K562 (cell line): ENCODE measurements at regions not wholly inside any gene's neighbourhood (a gene's known extent, or its start where the extent isn't known, plus 50 kb on each side); places are given as distances from the start of the nearest gene placed in this dataset.

Experiments
- ATAC-seq: fragments of 200-7000 bp; cut with Tn5 transposase; 3 replicates; pipeline ENCODE4 v1.9.1; 2020; ENCODE audit warnings: moderate library complexity
- BruUV-seq: library from RNA; stranded (reverse); fragments of 400-500 nt; replicated peaks from 2 replicates; lab custom pipeline; 2021; lab: Mats Ljungman, UMichigan
- CTCF ChIA-PET: fragments of 300-600 bp; formaldehyde crosslinking; extraction: SDS; loops from one replicate; lab custom pipeline; 2021; ENCODE audit warnings: low intra/inter-chr PET ratio; lab: Yijun Ruan, JAX
- POLR2A ChIA-PET: fragments of 300-600, 350-650 bp; sonication (Branson Sonifier 250); formaldehyde crosslinking; extraction: SDS; loops from one replicate; lab custom pipeline; 2021; ENCODE audit warnings: antibody characterized with exemption, inconsistent platforms; lab: Yijun Ruan, JAX
- DNase-seq, 4 experiments: peaks; one replicate each; pipeline versions ENCODE4 v3.0.0 to v3.0.0-alpha.2; 2011 to 2018; ENCODE audit warnings: low spot score in 3 of 4, mixed read lengths in 3 of 4; ENCODE audit errors: extremely low read depth in 1 of 4
- FAIRE-seq: peaks from 2 replicates; lab custom pipeline; 2011; peaks lifted over from hg19 to GRCh38; lab: Jason Lieb, UNC
- H2AFZ ChIP-seq: 2 replicates; pipeline ENCODE4 v1.6.0; 2011; ENCODE audit warnings: low read depth, low read length, control low read depth, inconsistent platforms
- H3K27ac ChIP-seq: fragments of 200-600 bp; 3 replicates; pipeline ENCODE4 v1.8.0; 2011; ENCODE audit warnings: low read depth, mild to moderate bottlenecking, control low read depth, inconsistent platforms, low read length, moderate library complexity, mixed read lengths; ENCODE audit errors: extremely low read depth
- H3K27me3 ChIP-seq, 2 experiments: fragments of 300-600 bp in 1 of 2; 2 replicates in 1 of 2; 3 replicates in 1 of 2; pipeline versions ENCODE4 v1.6.0 to v1.8.0; 2011; ENCODE audit warnings: inconsistent platforms in 2 of 2, low read length in 2 of 2, mild to moderate bottlenecking in 1 of 2, mixed read lengths in 1 of 2, moderate library complexity in 1 of 2; ENCODE audit not compliant: control insufficient read depth in 2 of 2, insufficient read depth in 2 of 2
- H3K36me3 ChIP-seq: fragments of 300-600 bp; 3 replicates; pipeline ENCODE4 v1.8.0; 2011; ENCODE audit warnings: mild to moderate bottlenecking, low read length, inconsistent platforms; ENCODE audit not compliant: control insufficient read depth, insufficient read depth
- H3K4me1 ChIP-seq, 2 experiments: fragments of 200-600 bp in 1 of 2; replicated peaks in 1 of 2; 2 replicates in 1 of 2; 3 replicates in 1 of 2; pipeline versions ENCODE4 v1.5.1 to v1.8.0; 2011; ENCODE audit warnings: inconsistent platforms in 2 of 2, low read length in 2 of 2, mild to moderate bottlenecking in 1 of 2, mixed read lengths in 1 of 2, moderate library complexity in 1 of 2; ENCODE audit not compliant: control insufficient read depth in 2 of 2, insufficient read depth in 2 of 2
- H3K4me2 ChIP-seq: 2 replicates; pipeline ENCODE4 v1.6.1; 2011; ENCODE audit warnings: low read length, control low read depth, inconsistent platforms, mixed read lengths; ENCODE audit not compliant: insufficient read depth
- H3K4me3 ChIP-seq: fragments of 200-600 bp; sonication (generic), shearing (Covaris generic); 2 replicates; pipeline ENCODE4 v1.5.1; 2016; ENCODE audit warnings: control low read depth, inconsistent platforms
- H3K79me2 ChIP-seq: fragments of 200-600 bp; 3 replicates; pipeline ENCODE4 v1.8.0; 2011; ENCODE audit warnings: low read length, inconsistent platforms; ENCODE audit not compliant: control insufficient read depth, insufficient read depth
- H3K9ac ChIP-seq, 2 experiments: 2 replicates each; pipeline versions ENCODE4 v1.6.0 to v1.6.1; 2011; ENCODE audit warnings: low read depth in 2 of 2, low read length in 2 of 2, control low read depth in 1 of 2, inconsistent platforms in 1 of 2, mild to moderate bottlenecking in 1 of 2, mixed read lengths in 1 of 2; ENCODE audit not compliant: insufficient read depth in 1 of 2
- H3K9me1 ChIP-seq: one replicate; pipeline ENCODE4 v1.6.0; 2011; ENCODE audit warnings: inconsistent platforms, mild to moderate bottlenecking, low read length, moderate library complexity; ENCODE audit not compliant: control insufficient read depth, insufficient read depth
- H3K9me3 ChIP-seq: replicated peaks from 2 replicates; pipeline ENCODE4 v1.5.1; 2011; ENCODE audit warnings: low read depth, low read length, inconsistent platforms; ENCODE audit not compliant: control insufficient read depth, insufficient read depth
- H4K20me1 ChIP-seq: replicated peaks from 2 replicates; pipeline ENCODE4 v1.6.1; 2011; ENCODE audit warnings: low read length, inconsistent platforms, mixed read lengths; ENCODE audit not compliant: control insufficient read depth, insufficient read depth
- HLTF ChIP-seq: fragments of 450-650 bp; IDR thresholded peaks from 2 replicates; pipeline ENCODE4 v1.6.1; 2016
- TOE1 ChIP-seq, 2 experiments: fragments of 450-650 bp in 1 of 2; sonication (generic) in 1 of 2; formaldehyde crosslinking in 1 of 2; IDR thresholded peaks; 2 replicates each; pipeline versions ENCODE4 v1.7.1 to v1.8.0; 2016 to 2022; ENCODE audit warnings: borderline replicate concordance in 2 of 2, mild to moderate bottlenecking in 2 of 2, antibody characterized with exemption in 1 of 2, inconsistent platforms in 1 of 2, low read depth in 1 of 2, missing genetic modification reagents in 1 of 2, moderate library complexity in 1 of 2
- ZKSCAN8 ChIP-seq: fragments of 200-800 bp; sonication (Bioruptor generic); IDR thresholded peaks from 2 replicates; pipeline ENCODE4 v1.6.1; 2016; ENCODE audit warnings: missing genetic modification characterization, missing compliant biosample characterization
- WGBS: fragments of 100-300 bp; shearing (Covaris generic); methylation state at CpG from one replicate; pipeline ENCODE4 v1.1.6; 2016; ENCODE audit warnings: low coverage, mixed read lengths; ENCODE audit not compliant: insufficient coverage; ENCODE audit errors: missing lambda C conversion rate; 5-methylcytosine and 5-hydroxymethylcytosine counted together
- in situ Hi-C: fragments of 300-500 bp; cut with MboI; formaldehyde crosslinking; loops from 4 replicates; pipeline ENCODE4 v1.15.0; 2018; ENCODE audit warnings: inconsistent platforms, mixed read lengths
- intact Hi-C: fragments of 100-400 bp; cut with micrococcal nuclease; formaldehyde crosslinking; loops from 2 replicates; pipeline ENCODE4 v1.14.2; 2022
- TF ChIP-seq, protein P1 (sequence below): fragments of 250-450 bp; sonication (Bioruptor Pico); IDR thresholded peaks from 2 replicates; pipeline ENCODE4 v1.4.0; 2020; ENCODE audit warnings: mild to moderate bottlenecking, moderate library complexity
- TF ChIP-seq, protein P2 (sequence below): fragments of 450-650 bp; formaldehyde crosslinking; IDR thresholded peaks from 2 replicates; pipeline ENCODE4 v1.4.0; 2020; ENCODE audit warnings: mild to moderate bottlenecking, mixed read lengths
- TF ChIP-seq, protein P3 (sequence below), 2 experiments: fragments of 450-650 bp; formaldehyde crosslinking in 1 of 2; IDR thresholded peaks; 2 replicates each; pipeline versions ENCODE4 v1.4.0 to v1.6.1; 2014 to 2020; ENCODE audit warnings: mild to moderate bottlenecking in 2 of 2, borderline replicate concordance in 1 of 2, low read depth in 1 of 2

DNA sequence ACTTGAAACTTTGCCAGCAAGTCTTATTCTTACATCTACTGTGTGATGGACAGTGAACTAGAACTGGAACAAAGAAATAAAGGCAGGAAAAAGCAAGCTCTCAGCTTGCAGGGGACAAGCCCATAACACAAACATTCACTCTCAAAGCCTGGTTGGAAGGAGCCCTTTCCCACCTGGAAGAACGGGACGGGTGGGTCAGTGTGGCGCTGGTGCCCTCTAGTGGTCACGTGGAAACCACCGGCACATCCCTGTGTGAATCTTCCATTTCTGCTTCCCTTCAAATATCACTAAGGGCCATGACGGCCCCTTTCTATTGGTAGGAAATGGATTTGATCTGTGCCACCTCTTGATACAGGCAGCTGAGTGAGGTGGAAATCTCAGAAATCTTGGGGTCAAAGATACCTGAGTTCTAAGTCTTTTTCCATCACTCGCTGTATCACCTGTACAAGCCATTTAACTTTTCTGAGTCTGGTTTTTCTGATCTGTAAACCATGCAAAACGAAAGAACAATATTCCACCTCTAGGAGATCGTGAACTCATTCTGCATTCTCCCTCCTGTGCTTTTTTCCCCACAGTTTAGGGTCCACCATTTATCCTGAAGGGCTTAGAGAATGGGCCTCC, 211.6 kb downstream of the MSX2 start:
- H3K4me3 ChIP-seq = no peak overlapping the region
- DNase-seq (peak; percentile 53 to 68 (median 64)), ATAC-seq (peak; percentile 90), FAIRE-seq (peak; percentile 87)
- no peak overlapping the region for H3K9ac ChIP-seq
- ChIA-PET POLR2A (no interaction called here), CTCF (interaction anchor here (0.5 to 2.0 kb wide), 4 partner anchors 15 to 1642 kb away, joined by 3 to 15 read pairs (median 3); no protein-coding TSS in a partner anchor)
- no peaks in the 10 kb centered on the region for H3K4me1 ChIP-seq
- H3K79me2 ChIP-seq = no peaks in the 10 kb centered on the region
- H3K4me2 ChIP-seq = no peak overlapping the region
- no TSS peak for BruUV-seq
- no peaks in the 10 kb centered on the region for H4K20me1 ChIP-seq
- H3K9me1 ChIP-seq = no peaks in the 10 kb centered on the region
- no peak overlapping the region for H2AFZ ChIP-seq
- in situ Hi-C loops (no loop called here), intact Hi-C loops (loop anchor here (2.0 to 10.0 kb wide), 3 partner anchors 25 to 515 kb away; no protein-coding TSS in a partner anchor)
- no peak overlapping the region for H3K27ac ChIP-seq
- WGBS = 0% methylated on average over 9 of the region's 9 CpGs
- H3K36me3 ChIP-seq = no peaks in the 10 kb centered on the region
- H3K27me3 ChIP-seq = peaks cover 0 to 12% of the 10 kb centered on the region in 2 experiments; a peak in 2 of 5 replicates
- H3K9me3 ChIP-seq = no peaks in the 10 kb centered on the region
- TF ChIP-seq, protein P1, sequence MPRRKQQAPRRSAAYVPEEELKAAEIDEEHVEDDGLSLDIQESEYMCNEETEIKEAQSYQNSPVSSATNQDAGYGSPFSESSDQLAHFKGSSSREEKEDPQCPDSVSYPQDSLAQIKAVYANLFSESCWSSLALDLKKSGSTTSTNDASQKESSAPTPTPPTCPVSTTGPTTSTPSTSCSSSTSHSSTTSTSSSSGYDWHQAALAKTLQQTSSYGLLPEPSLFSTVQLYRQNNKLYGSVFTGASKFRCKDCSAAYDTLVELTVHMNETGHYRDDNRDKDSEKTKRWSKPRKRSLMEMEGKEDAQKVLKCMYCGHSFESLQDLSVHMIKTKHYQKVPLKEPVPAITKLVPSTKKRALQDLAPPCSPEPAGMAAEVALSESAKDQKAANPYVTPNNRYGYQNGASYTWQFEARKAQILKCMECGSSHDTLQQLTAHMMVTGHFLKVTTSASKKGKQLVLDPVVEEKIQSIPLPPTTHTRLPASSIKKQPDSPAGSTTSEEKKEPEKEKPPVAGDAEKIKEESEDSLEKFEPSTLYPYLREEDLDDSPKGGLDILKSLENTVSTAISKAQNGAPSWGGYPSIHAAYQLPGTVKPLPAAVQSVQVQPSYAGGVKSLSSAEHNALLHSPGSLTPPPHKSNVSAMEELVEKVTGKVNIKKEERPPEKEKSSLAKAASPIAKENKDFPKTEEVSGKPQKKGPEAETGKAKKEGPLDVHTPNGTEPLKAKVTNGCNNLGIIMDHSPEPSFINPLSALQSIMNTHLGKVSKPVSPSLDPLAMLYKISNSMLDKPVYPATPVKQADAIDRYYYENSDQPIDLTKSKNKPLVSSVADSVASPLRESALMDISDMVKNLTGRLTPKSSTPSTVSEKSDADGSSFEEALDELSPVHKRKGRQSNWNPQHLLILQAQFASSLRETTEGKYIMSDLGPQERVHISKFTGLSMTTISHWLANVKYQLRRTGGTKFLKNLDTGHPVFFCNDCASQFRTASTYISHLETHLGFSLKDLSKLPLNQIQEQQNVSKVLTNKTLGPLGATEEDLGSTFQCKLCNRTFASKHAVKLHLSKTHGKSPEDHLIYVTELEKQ (CRISPR knock-in tag) = no peak
- TF ChIP-seq, protein P2, sequence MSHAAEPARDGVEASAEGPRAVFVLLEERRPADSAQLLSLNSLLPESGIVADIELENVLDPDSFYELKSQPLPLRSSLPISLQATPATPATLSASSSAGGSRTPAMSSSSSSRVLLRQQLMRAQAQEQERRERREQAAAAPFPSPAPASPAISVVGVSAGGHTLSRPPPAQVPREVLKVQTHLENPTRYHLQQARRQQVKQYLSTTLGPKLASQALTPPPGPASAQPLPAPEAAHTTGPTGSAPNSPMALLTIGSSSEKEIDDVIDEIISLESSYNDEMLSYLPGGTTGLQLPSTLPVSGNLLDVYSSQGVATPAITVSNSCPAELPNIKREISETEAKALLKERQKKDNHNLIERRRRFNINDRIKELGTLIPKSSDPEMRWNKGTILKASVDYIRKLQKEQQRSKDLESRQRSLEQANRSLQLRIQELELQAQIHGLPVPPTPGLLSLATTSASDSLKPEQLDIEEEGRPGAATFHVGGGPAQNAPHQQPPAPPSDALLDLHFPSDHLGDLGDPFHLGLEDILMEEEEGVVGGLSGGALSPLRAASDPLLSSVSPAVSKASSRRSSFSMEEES (CRISPR knock-in tag) = peak; percentile 45; the same call in 1 of the 2 replicates
- TF ChIP-seq HLTF = no peak
- TF ChIP-seq TOE1 (IDR thresholded peaks at IDR 0.05; ENCODE audit: borderline replicate concordance) = 0 out of 2 replicates have a peak, but pooled peaks have one; percentile 38
- no peak for TF ChIP-seq TOE1 (CRISPR knock-in tag; IDR thresholded peaks at IDR 0.05; ENCODE audit: borderline replicate concordance, low read depth)
- TF ChIP-seq, protein P3, sequence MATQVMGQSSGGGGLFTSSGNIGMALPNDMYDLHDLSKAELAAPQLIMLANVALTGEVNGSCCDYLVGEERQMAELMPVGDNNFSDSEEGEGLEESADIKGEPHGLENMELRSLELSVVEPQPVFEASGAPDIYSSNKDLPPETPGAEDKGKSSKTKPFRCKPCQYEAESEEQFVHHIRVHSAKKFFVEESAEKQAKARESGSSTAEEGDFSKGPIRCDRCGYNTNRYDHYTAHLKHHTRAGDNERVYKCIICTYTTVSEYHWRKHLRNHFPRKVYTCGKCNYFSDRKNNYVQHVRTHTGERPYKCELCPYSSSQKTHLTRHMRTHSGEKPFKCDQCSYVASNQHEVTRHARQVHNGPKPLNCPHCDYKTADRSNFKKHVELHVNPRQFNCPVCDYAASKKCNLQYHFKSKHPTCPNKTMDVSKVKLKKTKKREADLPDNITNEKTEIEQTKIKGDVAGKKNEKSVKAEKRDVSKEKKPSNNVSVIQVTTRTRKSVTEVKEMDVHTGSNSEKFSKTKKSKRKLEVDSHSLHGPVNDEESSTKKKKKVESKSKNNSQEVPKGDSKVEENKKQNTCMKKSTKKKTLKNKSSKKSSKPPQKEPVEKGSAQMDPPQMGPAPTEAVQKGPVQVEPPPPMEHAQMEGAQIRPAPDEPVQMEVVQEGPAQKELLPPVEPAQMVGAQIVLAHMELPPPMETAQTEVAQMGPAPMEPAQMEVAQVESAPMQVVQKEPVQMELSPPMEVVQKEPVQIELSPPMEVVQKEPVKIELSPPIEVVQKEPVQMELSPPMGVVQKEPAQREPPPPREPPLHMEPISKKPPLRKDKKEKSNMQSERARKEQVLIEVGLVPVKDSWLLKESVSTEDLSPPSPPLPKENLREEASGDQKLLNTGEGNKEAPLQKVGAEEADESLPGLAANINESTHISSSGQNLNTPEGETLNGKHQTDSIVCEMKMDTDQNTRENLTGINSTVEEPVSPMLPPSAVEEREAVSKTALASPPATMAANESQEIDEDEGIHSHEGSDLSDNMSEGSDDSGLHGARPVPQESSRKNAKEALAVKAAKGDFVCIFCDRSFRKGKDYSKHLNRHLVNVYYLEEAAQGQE (IDR thresholded peaks at IDR 0.05; ENCODE audit: borderline replicate concordance) = peak; percentile 60; the same call in 1 of the 2 replicates
- TF ChIP-seq, protein P3 (CRISPR knock-in tag; IDR thresholded peaks at IDR 0.05; ENCODE audit: low read depth) = no peak
- TF ChIP-seq ZKSCAN8 (CRISPR knock-in tag) = no peak
